ENCODE measurements at regions not wholly inside any gene's neighbourhood (a gene's known extent, or its start where the extent isn't known, plus 50 kb on each side); places are given as distances from the start of the nearest gene placed in this dataset.

DNA sequence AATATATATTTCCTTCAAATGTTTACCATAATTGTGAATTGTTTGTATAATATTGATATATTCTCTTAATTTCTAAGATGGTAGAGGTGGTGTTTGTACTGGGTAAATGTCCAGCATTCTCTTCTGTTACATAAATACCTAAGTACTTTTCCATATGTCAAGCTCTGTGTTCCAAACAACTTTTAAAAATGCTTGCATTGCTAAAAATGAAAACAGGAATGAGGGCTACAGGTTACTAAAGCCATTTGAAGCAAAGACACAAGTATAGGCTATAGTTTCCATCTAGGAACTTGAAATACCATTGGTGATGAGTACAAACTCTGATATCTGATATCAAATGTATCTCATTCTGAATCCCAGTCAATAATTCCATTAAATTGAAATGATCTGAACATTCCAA is 233.6 kb upstream of the SORCS1 start:
- Mint-ChIP-seq H3K27ac (no peak overlapping the region), H3K36me3 (ENCODE audit: low read depth) (no peaks in the 10 kb centered on the region), H3K4me3 (no peak overlapping the region), H3K27me3 (no peaks in the 10 kb centered on the region), H3K4me1 (no peaks in the 10 kb centered on the region), H3K9me3 (peaks cover 5% of the 10 kb centered on the region)
- no peak for DNase-seq
- CTCF ChIA-PET: no interaction called here
- POLR2A ChIA-PET: no interaction called here

DNA sequence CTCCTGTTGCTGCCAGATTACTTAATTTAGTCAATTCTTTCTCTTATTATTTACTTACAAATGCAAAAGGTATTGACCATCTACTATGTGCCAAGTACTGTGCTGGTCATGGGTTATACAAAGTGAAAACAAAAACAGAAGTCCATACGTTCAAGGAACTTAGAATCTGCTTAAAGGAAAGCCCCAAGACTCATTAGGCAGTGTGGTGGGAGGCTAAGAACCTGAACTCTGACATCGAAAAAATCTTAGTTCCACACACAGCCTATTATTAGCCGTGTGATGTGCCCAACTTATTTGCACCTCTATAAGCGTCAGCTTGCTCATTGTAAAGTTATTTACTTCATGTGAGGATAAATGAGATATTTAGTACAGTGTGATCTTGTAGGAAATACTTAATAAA is 227.4 kb upstream of the SORCS1 start:
- Mint-ChIP-seq H3K4me1 (no peaks in the 10 kb centered on the region), H3K36me3 (ENCODE audit: low read depth) (no peaks in the 10 kb centered on the region), H3K4me3 (no peak overlapping the region), H3K27ac (no peak overlapping the region), H3K9me3 (peaks cover 6% of the 10 kb centered on the region), H3K27me3 (no peaks in the 10 kb centered on the region)
- ChIA-PET CTCF (no interaction called here), POLR2A (no interaction called here)
- no peak for DNase-seq

DNA sequence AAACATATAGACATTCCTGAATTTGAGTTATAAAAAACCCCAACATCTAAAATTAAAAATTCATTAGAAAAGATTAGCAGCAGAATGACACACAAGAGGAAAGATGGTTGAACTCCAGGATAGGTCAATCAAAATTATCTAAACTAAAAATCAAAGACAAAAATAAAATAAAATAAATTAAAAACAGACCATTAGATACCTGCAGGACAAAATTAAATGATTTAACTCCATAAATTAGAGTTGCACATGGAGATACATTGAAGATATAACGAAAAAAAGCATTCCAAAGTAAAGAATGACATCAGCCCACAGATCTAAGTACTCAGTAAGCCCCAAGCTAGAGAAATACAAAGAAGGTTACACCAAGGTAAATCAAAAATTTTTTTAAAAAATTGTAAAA is 226.1 kb upstream of the SORCS1 start:
- Mint-ChIP-seq H3K9me3 (peaks cover 3% of the 10 kb centered on the region), H3K27me3 (no peaks in the 10 kb centered on the region), H3K36me3 (ENCODE audit: low read depth) (no peaks in the 10 kb centered on the region), H3K4me1 (no peaks in the 10 kb centered on the region), H3K27ac (no peak overlapping the region), H3K4me3 (no peak overlapping the region)
- no peak for DNase-seq
- POLR2A ChIA-PET: no interaction called here
- CTCF ChIA-PET: interaction anchor here (0.6 kb wide), 1 partner anchor 195 kb away, joined by 3 read pairs; no protein-coding TSS in a partner anchor

DNA sequence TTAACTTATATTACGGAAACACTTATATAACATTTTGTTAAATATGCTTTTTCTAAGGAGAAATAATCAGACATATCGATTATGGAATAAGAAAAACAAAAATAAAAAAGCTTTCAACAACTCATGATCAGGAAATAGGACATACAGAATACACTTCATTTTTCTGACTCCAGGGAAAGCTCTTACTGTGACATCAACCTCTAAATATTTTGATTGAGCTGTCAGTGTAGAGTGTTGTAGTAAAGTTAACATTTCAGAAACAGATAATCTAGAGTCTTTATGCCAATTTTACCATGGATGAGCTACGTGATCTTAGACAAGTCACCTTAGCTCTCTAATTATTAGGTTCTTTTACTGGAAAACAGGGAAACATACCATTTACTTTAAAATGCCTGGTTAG is 218.9 kb upstream of the SORCS1 start:
- H3K4me3 Mint-ChIP-seq: no peak overlapping the region
- no peaks in the 10 kb centered on the region for H3K36me3 Mint-ChIP-seq (ENCODE audit: low read depth)
- ChIA-PET CTCF (no interaction called here), POLR2A (no interaction called here)
- no peaks in the 10 kb centered on the region for H3K4me1 Mint-ChIP-seq
- H3K9me3 Mint-ChIP-seq: peaks cover 3% of the 10 kb centered on the region
- no peaks in the 10 kb centered on the region for H3K27me3 Mint-ChIP-seq
- H3K27ac Mint-ChIP-seq: no peak overlapping the region
- no peak for DNase-seq

DNA sequence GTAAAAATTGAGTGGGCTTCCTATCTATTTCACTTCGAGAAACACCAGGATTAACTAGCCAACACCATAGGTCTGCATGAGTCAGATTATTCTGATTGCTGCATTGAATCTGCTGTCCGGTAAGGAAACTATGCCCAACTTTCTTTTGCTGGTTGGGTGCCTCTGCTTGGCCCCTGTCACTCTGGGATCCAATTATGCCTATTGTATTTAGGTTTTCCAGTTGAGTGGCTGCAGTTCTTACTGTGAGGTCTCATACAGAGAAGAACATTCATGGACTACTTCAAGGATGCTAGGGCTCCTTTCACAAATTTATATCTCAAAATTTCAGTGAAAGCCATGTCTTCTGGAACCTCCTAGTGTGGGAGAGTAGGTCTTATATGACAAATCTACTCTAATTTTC is 215.1 kb upstream of the SORCS1 start:
- Mint-ChIP-seq H3K36me3 (ENCODE audit: low read depth) (no peaks in the 10 kb centered on the region), H3K4me1 (no peaks in the 10 kb centered on the region), H3K27ac (no peak overlapping the region), H3K4me3 (no peak overlapping the region), H3K27me3 (no peaks in the 10 kb centered on the region), H3K9me3 (peaks cover 3% of the 10 kb centered on the region)
- ChIA-PET POLR2A (no interaction called here), CTCF (no interaction called here)
- no peak for DNase-seq

DNA sequence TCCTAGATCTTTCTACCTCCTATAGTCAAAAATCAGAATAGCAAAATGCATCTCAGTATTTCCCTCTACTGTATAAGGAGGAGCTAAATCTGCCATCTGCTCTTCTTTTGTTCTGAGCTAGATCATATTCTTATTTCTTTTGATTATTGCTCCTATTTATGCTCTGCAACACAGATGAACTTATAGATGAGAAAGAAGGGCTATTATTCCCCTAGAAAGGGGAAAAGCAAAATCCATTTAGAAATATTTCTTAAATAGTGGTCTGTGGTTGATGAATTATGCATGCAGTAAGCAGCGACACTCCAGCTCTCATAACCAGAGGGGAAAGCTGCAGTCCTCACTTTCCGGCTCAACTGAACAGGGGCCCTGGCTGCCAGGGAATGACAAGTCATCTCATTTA is 207.3 kb upstream of the SORCS1 start:
- DNase-seq: no peak
- Mint-ChIP-seq H3K27me3 (no peaks in the 10 kb centered on the region), H3K4me1 (no peaks in the 10 kb centered on the region), H3K27ac (no peak overlapping the region), H3K36me3 (ENCODE audit: low read depth) (no peaks in the 10 kb centered on the region), H3K9me3 (peaks cover 3% of the 10 kb centered on the region), H3K4me3 (no peak overlapping the region)
- ChIA-PET POLR2A (no interaction called here), CTCF (no interaction called here)

DNA sequence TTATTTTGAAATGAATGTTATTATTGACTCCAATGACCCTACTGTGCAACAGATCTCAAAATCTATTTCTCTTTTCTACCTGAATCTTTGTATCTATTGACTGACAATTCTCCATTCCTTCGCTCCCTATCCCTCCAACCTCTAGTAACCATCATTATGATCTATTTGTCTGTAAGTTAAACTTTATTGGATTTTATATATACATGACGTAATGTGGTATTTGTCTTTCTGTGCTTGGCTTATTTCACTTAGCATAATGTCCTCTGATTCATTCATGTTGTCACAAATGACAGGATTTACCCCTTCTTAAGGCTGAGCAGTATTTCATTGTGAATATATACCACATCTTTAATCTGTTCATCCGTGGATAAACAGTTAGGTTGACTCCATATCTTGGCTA is 200.4 kb upstream of the SORCS1 start:
- ChIA-PET CTCF (no interaction called here), POLR2A (no interaction called here)
- Mint-ChIP-seq H3K9me3 (peaks cover 3% of the 10 kb centered on the region), H3K4me1 (no peaks in the 10 kb centered on the region), H3K4me3 (no peak overlapping the region), H3K27ac (no peak overlapping the region), H3K36me3 (ENCODE audit: low read depth) (no peaks in the 10 kb centered on the region), H3K27me3 (no peaks in the 10 kb centered on the region)
- no peak for DNase-seq

DNA sequence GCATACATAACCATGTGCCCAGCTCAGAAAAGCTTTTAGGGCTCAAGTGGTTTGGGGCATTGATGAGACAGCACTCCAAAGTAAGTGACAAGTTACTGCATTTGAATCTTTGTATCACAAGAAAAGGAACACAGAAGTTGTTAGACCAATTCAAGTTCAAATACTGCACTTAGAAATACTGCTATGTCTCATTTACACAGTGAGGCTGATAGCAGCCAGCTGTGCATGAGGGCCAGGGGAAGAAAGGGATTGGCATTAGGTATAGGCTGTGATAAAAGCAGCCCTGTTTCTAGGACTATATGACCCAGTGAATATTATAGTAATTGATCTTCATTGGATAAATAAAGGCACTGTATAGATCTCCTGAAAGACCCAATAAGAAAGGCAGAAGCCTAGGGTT is 197.8 kb upstream of the SORCS1 start:
- no peaks in the 10 kb centered on the region for H3K27me3 Mint-ChIP-seq
- no peak overlapping the region for H3K4me3 Mint-ChIP-seq
- no peaks in the 10 kb centered on the region for H3K36me3 Mint-ChIP-seq (ENCODE audit: low read depth)
- H3K9me3 Mint-ChIP-seq: no peaks in the 10 kb centered on the region
- no peak for DNase-seq
- no peaks in the 10 kb centered on the region for H3K4me1 Mint-ChIP-seq
- ChIA-PET POLR2A (no interaction called here), CTCF (no interaction called here)
- H3K27ac Mint-ChIP-seq: no peak overlapping the region

DNA sequence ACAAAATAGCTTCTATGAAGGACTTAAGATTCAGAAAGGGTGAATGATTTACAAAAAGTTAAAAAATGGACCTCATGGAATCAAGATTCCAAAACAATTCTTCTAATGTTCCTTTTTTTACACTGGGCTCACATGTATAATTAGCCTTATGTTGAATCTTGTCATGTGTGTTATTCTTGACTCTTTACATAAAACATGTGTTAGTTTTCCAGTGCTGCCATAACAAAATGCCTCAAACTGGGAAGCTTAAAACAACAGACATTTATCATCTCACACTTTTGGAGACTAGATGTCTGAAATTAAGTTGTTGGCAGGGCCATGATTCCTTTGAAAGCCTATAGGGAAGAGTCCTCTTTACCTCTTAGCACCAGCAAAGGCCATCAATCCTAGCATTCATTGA is 192.5 kb upstream of the SORCS1 start:
- H3K36me3 Mint-ChIP-seq (ENCODE audit: low read depth): no peaks in the 10 kb centered on the region
- POLR2A ChIA-PET: no interaction called here
- DNase-seq: no peak
- CTCF ChIA-PET: no interaction called here
- H3K27ac Mint-ChIP-seq: no peak overlapping the region
- H3K4me1 Mint-ChIP-seq: no peaks in the 10 kb centered on the region
- H3K27me3 Mint-ChIP-seq: no peaks in the 10 kb centered on the region
- H3K4me3 Mint-ChIP-seq: no peak overlapping the region
- no peaks in the 10 kb centered on the region for H3K9me3 Mint-ChIP-seq

DNA sequence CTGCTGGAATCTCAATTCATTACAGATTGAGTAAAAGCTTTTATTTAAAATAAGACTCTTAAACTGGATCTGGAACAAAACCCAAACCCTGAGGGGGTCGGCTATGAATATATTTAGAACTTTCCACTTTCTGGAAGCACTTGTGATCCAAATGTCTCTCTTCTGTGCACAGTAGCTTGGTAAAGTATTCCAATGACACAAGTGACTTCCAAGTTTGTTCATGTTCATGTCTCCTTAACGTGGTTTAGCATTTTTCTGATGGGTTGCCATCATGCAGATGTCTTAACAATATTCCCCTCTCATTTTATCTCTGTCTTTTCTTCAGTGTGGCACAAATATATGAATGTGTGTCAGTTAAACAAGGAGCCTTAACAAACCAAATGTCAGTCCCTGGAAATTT is 191.9 kb upstream of the SORCS1 start:
- no peak overlapping the region for H3K27ac Mint-ChIP-seq
- no peaks in the 10 kb centered on the region for H3K36me3 Mint-ChIP-seq (ENCODE audit: low read depth)
- ChIA-PET POLR2A (no interaction called here), CTCF (no interaction called here)
- no peaks in the 10 kb centered on the region for H3K9me3 Mint-ChIP-seq
- no peak overlapping the region for H3K4me3 Mint-ChIP-seq
- no peaks in the 10 kb centered on the region for H3K4me1 Mint-ChIP-seq
- no peaks in the 10 kb centered on the region for H3K27me3 Mint-ChIP-seq
- no peak for DNase-seq

DNA sequence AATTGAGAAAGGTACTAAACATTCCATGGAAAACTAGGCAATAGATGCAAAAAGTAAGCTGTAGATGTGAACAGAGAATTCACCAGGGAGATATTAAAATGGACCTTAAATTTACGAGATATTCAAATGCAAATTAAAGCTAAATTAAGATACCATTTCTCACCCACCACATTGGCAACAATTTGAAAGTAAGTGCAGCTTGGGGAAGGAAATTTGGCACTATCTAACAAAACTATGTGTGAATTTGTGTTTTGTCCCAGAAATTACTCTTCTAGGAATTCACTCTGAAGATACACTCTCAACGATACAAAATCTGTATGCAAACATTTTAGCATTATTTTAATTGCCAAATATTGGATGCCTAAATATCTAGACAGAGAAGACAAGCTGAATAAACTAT is 178.2 kb upstream of the SORCS1 start:
- no peak for DNase-seq
- no peak overlapping the region for H3K4me3 Mint-ChIP-seq
- POLR2A ChIA-PET: no interaction called here
- no peaks in the 10 kb centered on the region for H3K4me1 Mint-ChIP-seq
- CTCF ChIA-PET: no interaction called here
- peaks cover 7% of the 10 kb centered on the region for H3K9me3 Mint-ChIP-seq
- H3K27ac Mint-ChIP-seq: no peak overlapping the region
- H3K36me3 Mint-ChIP-seq (ENCODE audit: low read depth): no peaks in the 10 kb centered on the region
- no peaks in the 10 kb centered on the region for H3K27me3 Mint-ChIP-seq

DNA sequence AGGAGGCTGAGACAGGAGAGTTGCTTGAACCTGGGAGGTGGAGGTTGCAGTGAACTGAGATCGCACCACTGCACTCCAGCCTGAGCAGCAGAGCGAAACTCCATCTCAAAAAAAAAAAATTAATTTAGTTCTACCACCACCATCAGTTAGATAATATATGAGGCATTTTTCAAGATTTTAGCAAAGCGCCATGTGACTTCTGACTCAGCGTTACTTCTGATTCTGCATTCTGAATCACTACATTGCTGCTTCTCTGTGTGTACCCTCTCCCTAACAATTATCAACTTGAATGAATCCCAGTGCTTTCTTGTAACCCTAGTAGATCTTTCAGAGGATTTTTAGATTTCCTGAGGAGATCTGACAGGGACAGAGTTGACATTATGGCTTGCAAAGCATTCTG is 176.8 kb upstream of the SORCS1 start:
- Mint-ChIP-seq H3K9me3 (peaks cover 7% of the 10 kb centered on the region), H3K27ac (no peak overlapping the region), H3K4me1 (no peaks in the 10 kb centered on the region), H3K27me3 (no peaks in the 10 kb centered on the region), H3K36me3 (ENCODE audit: low read depth) (no peaks in the 10 kb centered on the region), H3K4me3 (no peak overlapping the region)
- ChIA-PET CTCF (no interaction called here), POLR2A (no interaction called here)
- DNase-seq: no peak

DNA sequence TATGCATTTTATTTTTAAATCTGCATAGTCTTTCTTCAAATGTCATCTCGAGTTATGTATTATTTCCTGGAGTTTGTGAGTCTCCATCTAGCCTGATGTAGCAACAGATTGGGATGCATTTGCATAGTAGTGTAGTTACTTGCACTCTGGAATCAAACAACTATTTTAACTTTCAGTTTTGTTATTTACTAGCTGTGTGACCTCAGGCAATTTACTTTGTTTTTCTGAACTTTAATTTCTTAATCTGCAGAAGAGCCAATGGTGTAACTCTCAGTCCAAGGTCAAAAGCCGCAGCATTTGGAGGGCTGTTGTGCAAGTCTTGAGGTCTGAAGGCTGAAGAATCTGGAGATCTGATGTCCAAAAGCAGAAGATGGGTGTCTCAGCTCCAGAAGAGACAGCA is 175.8 kb upstream of the SORCS1 start:
- no peaks in the 10 kb centered on the region for H3K36me3 Mint-ChIP-seq (ENCODE audit: low read depth)
- no peak overlapping the region for H3K27ac Mint-ChIP-seq

DNA sequence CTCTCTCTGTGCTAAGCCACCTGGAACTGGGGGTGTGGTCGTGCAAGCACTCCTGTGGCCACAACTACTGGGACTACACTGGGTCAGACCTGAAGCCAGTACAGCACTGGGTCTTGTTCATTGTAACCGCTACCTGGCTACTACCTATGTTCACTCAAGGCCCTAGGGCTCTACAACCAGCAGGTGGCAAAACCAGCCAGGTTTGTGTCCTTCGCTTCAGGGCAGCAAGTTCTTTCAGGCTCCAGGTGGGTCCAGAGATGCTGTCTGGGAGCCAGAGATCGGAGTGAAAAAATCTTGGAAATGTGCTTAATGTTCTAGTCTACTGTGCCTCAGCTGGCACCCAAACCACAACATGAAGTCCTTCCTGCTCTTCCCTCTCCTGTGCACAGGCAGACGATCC is 171.6 kb upstream of the SORCS1 start:
- POLR2A ChIA-PET: no interaction called here
- Mint-ChIP-seq H3K4me3 (no peak overlapping the region), H3K27me3 (no peaks in the 10 kb centered on the region), H3K36me3 (ENCODE audit: low read depth) (no peaks in the 10 kb centered on the region), H3K4me1 (no peaks in the 10 kb centered on the region), H3K27ac (no peak overlapping the region), H3K9me3 (peaks cover 10% of the 10 kb centered on the region)
- no peak for DNase-seq
- CTCF ChIA-PET: no interaction called here

More for the DNA sequence above, 175.8 kb upstream of the SORCS1 start:
- H3K27me3 Mint-ChIP-seq: no peaks in the 10 kb centered on the region
- CTCF ChIA-PET: no interaction called here
- peaks cover 7% of the 10 kb centered on the region for H3K9me3 Mint-ChIP-seq
- H3K4me3 Mint-ChIP-seq: no peak overlapping the region
- no peak for DNase-seq
- no peaks in the 10 kb centered on the region for H3K4me1 Mint-ChIP-seq
- POLR2A ChIA-PET: no interaction called here

DNA sequence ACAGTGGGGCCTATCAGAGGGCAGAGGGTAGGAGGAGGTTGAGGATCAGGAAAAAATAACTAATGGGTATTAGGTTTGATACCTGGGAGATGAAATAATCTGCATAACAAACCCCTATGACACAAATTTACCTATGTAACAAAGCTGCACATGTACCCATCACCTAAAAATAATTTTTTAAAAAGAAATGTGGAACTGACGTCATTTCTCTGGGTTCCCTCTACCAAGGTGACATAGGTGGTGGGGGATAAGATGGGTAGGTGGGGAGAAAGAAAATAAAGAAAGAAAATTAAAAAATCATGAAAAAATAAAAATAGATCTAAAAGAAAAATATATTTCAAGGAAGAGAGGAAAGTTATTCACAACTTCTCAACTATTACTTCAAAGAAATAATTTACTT is 153.1 kb upstream of the SORCS1 start:
- ChIA-PET CTCF (no interaction called here), POLR2A (no interaction called here)
- DNase-seq: no peak
- Mint-ChIP-seq H3K36me3 (ENCODE audit: low read depth) (no peaks in the 10 kb centered on the region), H3K27me3 (no peaks in the 10 kb centered on the region), H3K27ac (no peak overlapping the region), H3K4me3 (no peak overlapping the region), H3K4me1 (no peaks in the 10 kb centered on the region), H3K9me3 (peaks cover 4% of the 10 kb centered on the region)

All from activated CD4-positive, alpha-beta T cell treated with anti-CD3 and anti-CD28 coated beads, Interleukin-2, amount 10 ng/mL, durations not matched to agents 7 days and 5 days (primary cell).